HepG2 (cell line): ENCODE measurements at regions not wholly inside any gene's neighbourhood (a gene's known extent, or its start where the extent isn't known, plus 50 kb on each side); places are given as distances from the start of the nearest gene placed in this dataset.

Experiments
- ATAC-seq: fragments of 200-7000 bp; cut with Tn5 transposase; 3 replicates; pipeline ENCODE4 v1.9.1; 2020; ENCODE audit warnings: mild to moderate bottlenecking, moderate library complexity
- BruUV-seq: library from RNA; stranded (reverse); fragments of 400-500 nt; replicated peaks from 2 replicates; lab custom pipeline; 2021; lab: Mats Ljungman, UMichigan
- CTCF ChIA-PET: fragments of 300-600 bp; formaldehyde crosslinking; extraction: SDS; loops from one replicate; lab custom pipeline; 2021; ENCODE audit warnings: low total read pairs, inconsistent platforms, low intra/inter-chr PET ratio; lab: Yijun Ruan, JAX
- POLR2A ChIA-PET: fragments of 350-600 bp; sonication (Branson Sonifier 250); formaldehyde crosslinking; loops from one replicate; lab custom pipeline; 2020; ENCODE audit warnings: antibody characterized with exemption, inconsistent platforms; lab: Yijun Ruan, JAX
- DNase-seq: peaks from one replicate; pipeline ENCODE4 v3.0.0-alpha.2; 2015; ENCODE audit warnings: low spot score
- FAIRE-seq: peaks from 3 replicates; lab custom pipeline; 2011; peaks lifted over from hg19 to GRCh38; lab: Jason Lieb, UNC
- H2AFZ ChIP-seq: one replicate; pipeline ENCODE4 v1.6.1; 2011; ENCODE audit warnings: low read length, inconsistent platforms
- H3K27ac ChIP-seq: fragments of 300-600 bp; 3 replicates; pipeline ENCODE4 v1.8.0; 2011; ENCODE audit warnings: mixed run types, mild to moderate bottlenecking, mixed read lengths, low read length, inconsistent platforms; ENCODE audit not compliant: insufficient read depth; ENCODE audit errors: extremely low read length
- H3K27me3 ChIP-seq, 2 experiments: fragments of 200-600 bp in 1 of 2; 2 replicates in 1 of 2; 3 replicates in 1 of 2; pipeline versions ENCODE4 v1.6.0 to v1.8.0; 2011; ENCODE audit warnings: low read length in 2 of 2, mild to moderate bottlenecking in 2 of 2, moderate library complexity in 2 of 2, inconsistent platforms in 1 of 2; ENCODE audit not compliant: insufficient read depth in 2 of 2, control insufficient read depth in 1 of 2
- H3K36me3 ChIP-seq, 2 experiments: fragments of 200-600 bp in 1 of 2; replicated peaks in 1 of 2; 2 replicates in 1 of 2; 3 replicates in 1 of 2; pipeline versions ENCODE4 v1.5.1 to v1.8.0; 2011; ENCODE audit warnings: low read length in 2 of 2, inconsistent platforms in 1 of 2; ENCODE audit not compliant: insufficient read depth in 2 of 2, control insufficient read depth in 1 of 2
- H3K4me1 ChIP-seq: 2 replicates; pipeline ENCODE4 v1.5.1; 2012; ENCODE audit warnings: low read length, inconsistent platforms; ENCODE audit not compliant: insufficient read depth
- H3K4me2 ChIP-seq: 2 replicates; pipeline ENCODE4 v1.6.0; 2011; ENCODE audit warnings: low read depth, low read length, inconsistent platforms
- H3K4me3 ChIP-seq, 3 experiments: fragments of 200-600 bp in 1 of 3; sonication (generic), shearing (Covaris generic) in 1 of 3; replicated peaks in 1 of 3; 2 replicates each; pipeline ENCODE4 v1.5.1; 2011 to 2016; ENCODE audit warnings: low read length in 3 of 3, inconsistent platforms in 2 of 3, low read depth in 2 of 3, mild to moderate bottlenecking in 2 of 3, control low read depth in 1 of 3, mixed read lengths in 1 of 3; ENCODE audit not compliant: insufficient read depth in 1 of 3
- H3K79me2 ChIP-seq: one replicate; pipeline ENCODE4 v1.6.1; 2011; ENCODE audit warnings: low read length, inconsistent platforms; ENCODE audit not compliant: insufficient read depth
- H3K9ac ChIP-seq: 2 replicates; pipeline ENCODE4 v1.6.0; 2011; ENCODE audit warnings: mild to moderate bottlenecking, low read depth, low read length, inconsistent platforms; ENCODE audit not compliant: insufficient read depth
- H3K9me3 ChIP-seq: 2 replicates; pipeline ENCODE4 v1.5.1; 2012; ENCODE audit warnings: mild to moderate bottlenecking, low read length
- H4K20me1 ChIP-seq: 2 replicates; pipeline ENCODE4 v1.6.0; 2011; ENCODE audit warnings: inconsistent platforms, mild to moderate bottlenecking, low read length, moderate library complexity; ENCODE audit not compliant: insufficient read depth
- FOSL1 ChIP-seq: sonication (generic); formaldehyde crosslinking; IDR thresholded peaks from 2 replicates; pipeline ENCODE4 v1.9.0; 2021; ENCODE audit warnings: missing genetic modification reagents, borderline replicate concordance
- FOXP1 ChIP-seq, 2 experiments: fragments of 450-650 bp in 1 of 2; IDR thresholded peaks; 2 replicates each; pipeline ENCODE4 v1.6.1; 2017 to 2018; ENCODE audit warnings: antibody characterized with exemption in 1 of 2
- KLF16 ChIP-seq, 2 experiments: sonication (generic) in 1 of 2; formaldehyde crosslinking in 1 of 2; IDR thresholded peaks; 2 replicates each; pipeline versions ENCODE4 v1.6.1 to v1.8.0; 2016 to 2023; ENCODE audit warnings: missing genetic modification reagents in 2 of 2, missing compliant biosample characterization in 1 of 2
- SP1 ChIP-seq, 2 experiments: fragments of 450-650 bp in 1 of 2; sonication (generic) in 1 of 2; formaldehyde crosslinking in 1 of 2; IDR thresholded peaks; 2 replicates each; pipeline versions ENCODE4 v1.4.0 to v1.6.1; 2016 to 2020; ENCODE audit warnings: missing genetic modification reagents in 1 of 2
- ZNF749 ChIP-seq: sonication (generic); formaldehyde crosslinking; IDR thresholded peaks from 2 replicates; pipeline ENCODE4 v1.8.0; 2022; ENCODE audit warnings: mild to moderate bottlenecking, missing genetic modification reagents, moderate library complexity, borderline replicate concordance
- WGBS: methylation state at CpG from one replicate; pipeline ENCODE4 v1.1.6; 2017; ENCODE audit warnings: low lambda C conversion rate; 5-methylcytosine and 5-hydroxymethylcytosine counted together
- in situ Hi-C: cut with HindIII; loops from 2 replicates; pipeline ENCODE4 v1.10.0; 2017; ENCODE audit warnings: low pct_unique_long_range_greater_than_20kb; ENCODE audit not compliant: extremely low pct_ligation_motif_present
- intact Hi-C: fragments of 100-400 bp; cut with micrococcal nuclease; formaldehyde crosslinking; loops from one replicate; pipeline ENCODE4 v1.10.0; 2022; ENCODE audit not compliant: unreplicated experiment
- TF ChIP-seq, protein P1 (sequence below), 2 experiments: sonication (generic) in 1 of 2; formaldehyde crosslinking in 1 of 2; IDR thresholded peaks; 2 replicates each; pipeline versions ENCODE4 v1.5.1 to v1.6.1; 2011 to 2020; ENCODE audit warnings: borderline replicate concordance in 1 of 2, low read depth in 1 of 2, low read length in 1 of 2, mild to moderate bottlenecking in 1 of 2, missing genetic modification reagents in 1 of 2, moderate library complexity in 1 of 2
- TF ChIP-seq, protein P2 (sequence below): sonication (generic); formaldehyde crosslinking; IDR thresholded peaks from 2 replicates; pipeline ENCODE4 v1.8.1; 2022; ENCODE audit warnings: low read depth, mild to moderate bottlenecking, missing genetic modification reagents
- TF ChIP-seq, protein P3 (sequence below): IDR thresholded peaks from 2 replicates; pipeline ENCODE4 v1.6.1; 2016; ENCODE audit warnings: missing genetic modification reagents, missing compliant biosample characterization
- TF ChIP-seq, protein P4 (sequence below): sonication (generic); formaldehyde crosslinking; IDR thresholded peaks from 2 replicates; pipeline ENCODE4 v1.8.0; 2022; ENCODE audit warnings: mild to moderate bottlenecking, missing genetic modification reagents
- TF ChIP-seq, protein P5 (sequence below): sonication (generic); formaldehyde crosslinking; IDR thresholded peaks from 2 replicates; pipeline ENCODE4 v1.4.0; 2020; ENCODE audit warnings: mild to moderate bottlenecking, missing genetic modification reagents
- TF ChIP-seq, protein P6 (sequence below): sonication (generic); formaldehyde crosslinking; IDR thresholded peaks from 2 replicates; pipeline ENCODE4 v1.4.0; 2020; ENCODE audit warnings: missing genetic modification reagents

DNA sequence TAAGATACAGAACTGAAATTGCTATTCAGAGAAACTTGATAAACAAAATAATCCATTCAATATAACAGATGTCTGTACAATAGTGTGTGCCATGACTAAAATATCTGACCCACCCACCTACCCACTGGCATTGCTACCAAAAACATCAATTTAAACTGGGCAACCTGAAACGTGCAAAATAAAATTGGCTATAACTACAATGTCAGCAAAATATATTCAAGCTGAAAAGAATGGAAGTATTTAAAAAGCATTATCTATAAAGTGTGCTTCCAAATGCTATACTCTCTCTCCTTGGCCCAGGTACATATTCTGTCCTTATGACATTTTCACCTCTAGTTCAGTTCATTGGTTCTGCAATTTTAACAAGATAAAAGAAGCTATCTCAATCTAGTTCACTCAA lies 379.6 kb upstream of the ATP11B start (continued):
- TF ChIP-seq, protein P1, sequence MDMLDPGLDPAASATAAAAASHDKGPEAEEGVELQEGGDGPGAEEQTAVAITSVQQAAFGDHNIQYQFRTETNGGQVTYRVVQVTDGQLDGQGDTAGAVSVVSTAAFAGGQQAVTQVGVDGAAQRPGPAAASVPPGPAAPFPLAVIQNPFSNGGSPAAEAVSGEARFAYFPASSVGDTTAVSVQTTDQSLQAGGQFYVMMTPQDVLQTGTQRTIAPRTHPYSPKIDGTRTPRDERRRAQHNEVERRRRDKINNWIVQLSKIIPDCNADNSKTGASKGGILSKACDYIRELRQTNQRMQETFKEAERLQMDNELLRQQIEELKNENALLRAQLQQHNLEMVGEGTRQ (IDR thresholded peaks at IDR 0.05; ENCODE audit: low read depth, low read length): no peak
- TF ChIP-seq, protein P1 (CRISPR knock-in tag; IDR thresholded peaks at IDR 0.05; ENCODE audit: borderline replicate concordance): no peak
- TF ChIP-seq, protein P2, sequence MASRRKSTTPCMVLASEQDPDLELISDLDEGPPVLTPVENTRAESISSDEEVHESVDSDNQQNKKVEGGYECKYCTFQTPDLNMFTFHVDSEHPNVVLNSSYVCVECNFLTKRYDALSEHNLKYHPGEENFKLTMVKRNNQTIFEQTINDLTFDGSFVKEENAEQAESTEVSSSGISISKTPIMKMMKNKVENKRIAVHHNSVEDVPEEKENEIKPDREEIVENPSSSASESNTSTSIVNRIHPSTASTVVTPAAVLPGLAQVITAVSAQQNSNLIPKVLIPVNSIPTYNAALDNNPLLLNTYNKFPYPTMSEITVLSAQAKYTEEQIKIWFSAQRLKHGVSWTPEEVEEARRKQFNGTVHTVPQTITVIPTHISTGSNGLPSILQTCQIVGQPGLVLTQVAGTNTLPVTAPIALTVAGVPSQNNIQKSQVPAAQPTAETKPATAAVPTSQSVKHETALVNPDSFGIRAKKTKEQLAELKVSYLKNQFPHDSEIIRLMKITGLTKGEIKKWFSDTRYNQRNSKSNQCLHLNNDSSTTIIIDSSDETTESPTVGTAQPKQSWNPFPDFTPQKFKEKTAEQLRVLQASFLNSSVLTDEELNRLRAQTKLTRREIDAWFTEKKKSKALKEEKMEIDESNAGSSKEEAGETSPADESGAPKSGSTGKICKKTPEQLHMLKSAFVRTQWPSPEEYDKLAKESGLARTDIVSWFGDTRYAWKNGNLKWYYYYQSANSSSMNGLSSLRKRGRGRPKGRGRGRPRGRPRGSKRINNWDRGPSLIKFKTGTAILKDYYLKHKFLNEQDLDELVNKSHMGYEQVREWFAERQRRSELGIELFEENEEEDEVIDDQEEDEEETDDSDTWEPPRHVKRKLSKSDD: no peak
- TF ChIP-seq, protein P3, sequence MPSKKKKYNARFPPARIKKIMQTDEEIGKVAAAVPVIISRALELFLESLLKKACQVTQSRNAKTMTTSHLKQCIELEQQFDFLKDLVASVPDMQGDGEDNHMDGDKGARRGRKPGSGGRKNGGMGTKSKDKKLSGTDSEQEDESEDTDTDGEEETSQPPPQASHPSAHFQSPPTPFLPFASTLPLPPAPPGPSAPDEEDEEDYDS (CRISPR knock-in tag): no peak

DNA sequence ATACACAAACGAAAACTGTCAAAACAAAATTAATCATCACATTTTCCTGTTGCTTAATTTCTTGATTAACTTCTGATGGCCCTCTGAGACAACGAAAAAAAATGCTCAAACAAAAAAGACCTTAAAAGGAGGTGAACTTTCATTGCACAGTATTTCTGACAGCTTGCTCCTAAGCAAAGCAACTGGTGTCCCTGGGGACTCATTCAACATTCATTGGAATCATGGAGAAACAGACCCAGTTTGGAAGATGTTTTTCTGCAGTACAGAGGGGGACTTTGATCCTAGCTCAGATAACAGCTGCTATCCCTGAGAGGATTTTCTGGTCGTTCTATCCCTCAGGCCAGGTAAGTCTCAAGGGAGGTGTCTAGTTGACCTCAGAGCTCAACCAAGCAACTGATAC lies 378.7 kb upstream of the ATP11B start:
- in situ Hi-C loops (no loop called here), intact Hi-C loops (no loop called here)
- POLR2A ChIA-PET: no interaction called here

More for the DNA sequence above, 378.7 kb upstream of the ATP11B start:
- no peaks in the 10 kb centered on the region for H3K9me3 ChIP-seq
- FAIRE-seq: no peak
- 0% methylated on average over 3 of the region's 3 CpGs for WGBS
- H2AFZ ChIP-seq: no peak overlapping the region
- no peak overlapping the region for H3K4me2 ChIP-seq
- H3K4me3 ChIP-seq: no peak overlapping the region
- no peaks in the 10 kb centered on the region for H3K4me1 ChIP-seq
- BruUV-seq: no TSS peak
- CTCF ChIA-PET: no interaction called here
- no peak for TF ChIP-seq SP1 (IDR thresholded peaks at IDR 0.05)
- TF ChIP-seq SP1 (CRISPR knock-in tag; IDR thresholded peaks at IDR 0.05): no peak
- no peak for TF ChIP-seq ZNF749 (CRISPR knock-in tag)
- TF ChIP-seq, protein P4, sequence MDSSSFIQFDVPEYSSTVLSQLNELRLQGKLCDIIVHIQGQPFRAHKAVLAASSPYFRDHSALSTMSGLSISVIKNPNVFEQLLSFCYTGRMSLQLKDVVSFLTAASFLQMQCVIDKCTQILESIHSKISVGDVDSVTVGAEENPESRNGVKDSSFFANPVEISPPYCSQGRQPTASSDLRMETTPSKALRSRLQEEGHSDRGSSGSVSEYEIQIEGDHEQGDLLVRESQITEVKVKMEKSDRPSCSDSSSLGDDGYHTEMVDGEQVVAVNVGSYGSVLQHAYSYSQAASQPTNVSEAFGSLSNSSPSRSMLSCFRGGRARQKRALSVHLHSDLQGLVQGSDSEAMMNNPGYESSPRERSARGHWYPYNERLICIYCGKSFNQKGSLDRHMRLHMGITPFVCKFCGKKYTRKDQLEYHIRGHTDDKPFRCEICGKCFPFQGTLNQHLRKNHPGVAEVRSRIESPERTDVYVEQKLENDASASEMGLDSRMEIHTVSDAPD: no peak
- TF ChIP-seq FOSL1 (CRISPR knock-in tag): no peak
- TF ChIP-seq KLF16 (CRISPR knock-in tag; IDR thresholded peaks at IDR 0.05): no peak
- TF ChIP-seq, protein P5, sequence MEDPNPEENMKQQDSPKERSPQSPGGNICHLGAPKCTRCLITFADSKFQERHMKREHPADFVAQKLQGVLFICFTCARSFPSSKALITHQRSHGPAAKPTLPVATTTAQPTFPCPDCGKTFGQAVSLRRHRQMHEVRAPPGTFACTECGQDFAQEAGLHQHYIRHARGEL (CRISPR knock-in tag): no peak
- TF ChIP-seq FOXP1 (IDR thresholded peaks at IDR 0.05): no peak
- TF ChIP-seq FOXP1 (CRISPR knock-in tag; IDR thresholded peaks at IDR 0.05): no peak
- TF ChIP-seq, protein P6, sequence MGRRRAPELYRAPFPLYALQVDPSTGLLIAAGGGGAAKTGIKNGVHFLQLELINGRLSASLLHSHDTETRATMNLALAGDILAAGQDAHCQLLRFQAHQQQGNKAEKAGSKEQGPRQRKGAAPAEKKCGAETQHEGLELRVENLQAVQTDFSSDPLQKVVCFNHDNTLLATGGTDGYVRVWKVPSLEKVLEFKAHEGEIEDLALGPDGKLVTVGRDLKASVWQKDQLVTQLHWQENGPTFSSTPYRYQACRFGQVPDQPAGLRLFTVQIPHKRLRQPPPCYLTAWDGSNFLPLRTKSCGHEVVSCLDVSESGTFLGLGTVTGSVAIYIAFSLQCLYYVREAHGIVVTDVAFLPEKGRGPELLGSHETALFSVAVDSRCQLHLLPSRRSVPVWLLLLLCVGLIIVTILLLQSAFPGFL (CRISPR knock-in tag): no peak
- no peak for ATAC-seq
- no peaks in the 10 kb centered on the region for H3K79me2 ChIP-seq
- no peaks in the 10 kb centered on the region for H4K20me1 ChIP-seq
- DNase-seq: no peak
- no peaks in the 10 kb centered on the region for H3K27me3 ChIP-seq
- H3K9ac ChIP-seq: no peak overlapping the region
- H3K36me3 ChIP-seq: no peaks in the 10 kb centered on the region
- H3K27ac ChIP-seq: no peak overlapping the region
